Liver (tissue), 8 donors: ENCODE measurements at regions not wholly inside any gene's neighbourhood (a gene's known extent, or its start where the extent isn't known, plus 50 kb on each side); places are given as distances from the start of the nearest gene placed in this dataset.

Experiments used
- DNase-seq: peaks from one replicate; pipeline ENCODE4 v3.0.0-alpha.2; 2017; ENCODE audit warnings: low spot score
- H3K27ac ChIP-seq, 2 donors: one replicate each; pipeline ENCODE4 v1.7.0; 2013; ENCODE audit warnings: inconsistent platforms in 2 of 2, low read length in 2 of 2, control low read depth in 1 of 2, low read depth in 1 of 2, mild to moderate bottlenecking in 1 of 2
- H3K27me3 ChIP-seq, 4 donors: one replicate each; pipeline versions ENCODE4 v1.6.1 to v1.7.0; 2013; ENCODE audit warnings: low read length in 3 of 4, inconsistent platforms in 1 of 4, mild to moderate bottlenecking in 1 of 4, moderate library complexity in 1 of 4; ENCODE audit not compliant: control insufficient read depth in 4 of 4, insufficient read depth in 4 of 4
- H3K36me3 ChIP-seq, 4 donors: one replicate each; pipeline versions ENCODE4 v1.6.1 to v1.7.0; 2013; ENCODE audit warnings: low read length in 3 of 4, mild to moderate bottlenecking in 3 of 4, low read depth in 1 of 4, moderate library complexity in 1 of 4; ENCODE audit not compliant: control insufficient read depth in 4 of 4, insufficient read depth in 3 of 4
- H3K4me1 ChIP-seq, 4 donors: one replicate each; pipeline versions ENCODE4 v1.6.1 to v1.7.0; 2013; ENCODE audit warnings: low read length in 3 of 4, mild to moderate bottlenecking in 3 of 4, moderate library complexity in 1 of 4; ENCODE audit not compliant: control insufficient read depth in 4 of 4, insufficient read depth in 4 of 4
- H3K4me3 ChIP-seq, 3 donors: one replicate each; pipeline versions ENCODE4 v1.6.1 to v1.7.0; 2013; ENCODE audit warnings: low read length in 3 of 3, control low read depth in 1 of 3, low read depth in 1 of 3, mild to moderate bottlenecking in 1 of 3
- H3K9ac ChIP-seq, 2 donors: one replicate each; pipeline ENCODE4 v1.7.0; 2013; ENCODE audit warnings: low read length in 2 of 2, mild to moderate bottlenecking in 2 of 2, moderate library complexity in 2 of 2, control low read depth in 1 of 2, low read depth in 1 of 2
- H3K9me3 ChIP-seq, 4 donors: one replicate each; pipeline versions ENCODE4 v1.6.1 to v1.7.0; 2013; ENCODE audit warnings: low read length in 3 of 4; ENCODE audit not compliant: control insufficient read depth in 4 of 4
- ATF3 ChIP-seq: IDR thresholded peaks from 2 replicates; pipeline ENCODE4 v1.6.1; 2016; ENCODE audit warnings: antibody characterized with exemption
- CTCF ChIP-seq: fragments of 150-350 bp; IDR thresholded peaks from 2 replicates; pipeline ENCODE4 v1.5.1; 2017; ENCODE audit warnings: improper control_type of control experiment, low read depth, low read length; ENCODE audit not compliant: missing input control
- EGR1 ChIP-seq, 2 donors: IDR thresholded peaks; 2 replicates each; pipeline ENCODE4 v1.6.1; 2016 to 2018; ENCODE audit warnings: antibody characterized with exemption in 2 of 2, low read depth in 2 of 2
- FOXA1 ChIP-seq: IDR thresholded peaks from 2 replicates; pipeline ENCODE4 v1.6.1; 2016; ENCODE audit warnings: antibody characterized with exemption
- FOXA2 ChIP-seq: IDR thresholded peaks from 2 replicates; pipeline ENCODE4 v1.6.1; 2016; ENCODE audit warnings: antibody characterized with exemption
- GABPA ChIP-seq, 2 donors: IDR thresholded peaks in 1 of 2; conservative IDR thresholded peaks in 1 of 2; 2 replicates each; pipeline ENCODE4 v1.6.1; 2016; ENCODE audit warnings: antibody characterized with exemption in 2 of 2, mild to moderate bottlenecking in 1 of 2, moderate library complexity in 1 of 2
- HNF4A ChIP-seq, 2 donors: conservative IDR thresholded peaks; 2 replicates each; pipeline ENCODE4 v1.6.1; 2016; ENCODE audit warnings: antibody characterized with exemption in 2 of 2, mild to moderate bottlenecking in 2 of 2
- HNF4G ChIP-seq: IDR thresholded peaks from 2 replicates; pipeline ENCODE4 v1.6.1; 2016; ENCODE audit warnings: antibody characterized with exemption
- JUND ChIP-seq, 2 donors: IDR thresholded peaks; 2 replicates each; pipeline ENCODE4 v1.6.1; 2016; ENCODE audit warnings: antibody characterized with exemption in 2 of 2
- MAX ChIP-seq: IDR thresholded peaks from 2 replicates; pipeline ENCODE4 v1.6.1; 2016; ENCODE audit warnings: antibody characterized with exemption
- NR2F2 ChIP-seq: IDR thresholded peaks from 2 replicates; pipeline ENCODE4 v1.6.1; 2016; ENCODE audit warnings: antibody characterized with exemption
- RAD21 ChIP-seq, 2 donors: IDR thresholded peaks; 2 replicates each; pipeline ENCODE4 v1.6.1; 2016; ENCODE audit warnings: antibody characterized with exemption in 2 of 2, mild to moderate bottlenecking in 2 of 2
- REST ChIP-seq: IDR thresholded peaks from 2 replicates; pipeline ENCODE4 v1.6.1; 2016; ENCODE audit warnings: antibody characterized with exemption, mild to moderate bottlenecking
- RXRA ChIP-seq, 2 donors: IDR thresholded peaks; 2 replicates each; pipeline ENCODE4 v1.6.1; 2017 to 2018; ENCODE audit warnings: antibody characterized with exemption in 2 of 2, mild to moderate bottlenecking in 1 of 2
- SP1 ChIP-seq: IDR thresholded peaks from 2 replicates; pipeline ENCODE4 v1.6.1; 2018; ENCODE audit warnings: antibody characterized with exemption, mild to moderate bottlenecking
- TAF1 ChIP-seq: conservative IDR thresholded peaks from 2 replicates; pipeline ENCODE4 v1.6.1; 2016; ENCODE audit warnings: antibody characterized with exemption, mild to moderate bottlenecking
- YY1 ChIP-seq: IDR thresholded peaks from 2 replicates; pipeline ENCODE4 v1.6.1; 2016; ENCODE audit warnings: antibody characterized with exemption, mild to moderate bottlenecking
- ZBTB33 ChIP-seq: IDR thresholded peaks from 2 replicates; pipeline ENCODE4 v1.6.1; 2016; ENCODE audit warnings: antibody characterized with exemption
- WGBS: extraction: QIAGEN DNeasy Blood & Tissue Kit; methylation state at CpG from one replicate; pipeline ENCODE4 v1.1.7; 2013; 5-methylcytosine and 5-hydroxymethylcytosine counted together
- donor health status: healthy.
- donor health status: healthy.
- donor health status: healthy.
- donor health status: healthy.
- donor health status: healthy.

GRCh38 chr4:35025152-35025834, 1219.0 kb downstream of the ARAP2 start:
- Histone ChIP-seq H3K36me3 (no peaks in the 10 kb centered on the region), H3K4me1 (no peaks in the 10 kb centered on the region), H3K9ac (no peak overlapping the region), H3K4me3 (no peak overlapping the region), H3K27ac (no peak overlapping the region), H3K9me3 (no peaks in the 10 kb centered on the region), H3K27me3 (no peaks in the 10 kb centered on the region)
- DNase-seq: no peak
- 56% methylated on average over 3 of the region's 3 CpGs for WGBS
- TF ChIP-seq HNF4A (conservative IDR thresholded peaks at IDR 0.05) (no peak), FOXA1 (no peak), ATF3 (no peak), EGR1 (IDR thresholded peaks at IDR 0.05; ENCODE audit: low read depth in 2 of 2) (no peak), FOXA2 (no peak), GABPA (IDR thresholded peaks at IDR 0.05 in 1 of 2, conservative IDR thresholded peaks at IDR 0.05 in 1 of 2) (no peak), YY1 (no peak), JUND (IDR thresholded peaks at IDR 0.05) (no peak), RAD21 (IDR thresholded peaks at IDR 0.05) (no peak), MAX (no peak), TAF1 (no peak), NR2F2 (no peak), REST (no peak), HNF4G (no peak), SP1 (no peak)

GRCh38 chr4:35038079-35038805, 1206.1 kb downstream of the ARAP2 start:
- TF ChIP-seq ZBTB33: no peak
- no peak for TF ChIP-seq HNF4G
- TF ChIP-seq CTCF: no peak
- no peak for TF ChIP-seq EGR1 (IDR thresholded peaks at IDR 0.05; ENCODE audit: low read depth in 2 of 2)
- no peak for TF ChIP-seq YY1
- no peak for TF ChIP-seq NR2F2
- TF ChIP-seq MAX: no peak
- TF ChIP-seq RXRA (IDR thresholded peaks at IDR 0.05): no peak
- no peak for TF ChIP-seq GABPA (IDR thresholded peaks at IDR 0.05 in 1 of 2, conservative IDR thresholded peaks at IDR 0.05 in 1 of 2)
- no peak for TF ChIP-seq RAD21 (IDR thresholded peaks at IDR 0.05)
- no peak for TF ChIP-seq ATF3
- TF ChIP-seq HNF4A (conservative IDR thresholded peaks at IDR 0.05): no peak
- TF ChIP-seq JUND (IDR thresholded peaks at IDR 0.05): no peak
- TF ChIP-seq TAF1: no peak
- no peak for TF ChIP-seq FOXA1
- DNase-seq: no peak
- no peak overlapping the region for H3K4me3 ChIP-seq
- no peaks in the 10 kb centered on the region for H3K27me3 ChIP-seq
- no peaks in the 10 kb centered on the region for H3K4me1 ChIP-seq
- H3K27ac ChIP-seq: no peak overlapping the region
- WGBS: 92% methylated on average over 29 of the region's 29 CpGs
- no peak overlapping the region for H3K9ac ChIP-seq
- H3K9me3 ChIP-seq: peaks cover 0 to 2% (median 0%) of the 10 kb centered on the region in 4 donors
- H3K36me3 ChIP-seq: no peaks in the 10 kb centered on the region
